Heart right ventricle (tissue), 16 donors: ENCODE measurements at regions not wholly inside any gene's neighbourhood (a gene's known extent, or its start where the extent isn't known, plus 50 kb on each side); places are given as distances from the start of the nearest gene placed in this dataset.

Source experiments
- ATAC-seq, 8 donors: fragments of 200-7000 bp; cut with Tn5 transposase; one replicate each; pipeline ENCODE4 v1.9.1; 2020; ENCODE audit warnings: mild to moderate bottlenecking in 8 of 8, moderate library complexity in 8 of 8, moderate number of reproducible peaks in 1 of 8
- DNase-seq, 2 donors: peaks; one replicate each; pipeline ENCODE4 v3.0.0-alpha.2; 2020
- H3K27ac ChIP-seq, 10 donors: fragments of 200-600 bp; sonication (generic) in 2 of 10; one replicate each; pipeline versions ENCODE4 v1.5.0 to v1.8.0; 2020 to 2022; ENCODE audit warnings: mild to moderate bottlenecking in 3 of 10
- H3K27me3 ChIP-seq, 7 donors: fragments of 200-600 bp; one replicate each; pipeline ENCODE4 v1.8.0; 2021 to 2022; ENCODE audit warnings: mild to moderate bottlenecking in 2 of 7
- H3K36me3 ChIP-seq, 9 donors: fragments of 200-600 bp; sonication (generic) in 1 of 9; one replicate each; pipeline versions ENCODE4 v1.5.0 to v1.8.0; 2020 to 2022; ENCODE audit warnings: mild to moderate bottlenecking in 2 of 9
- H3K4me1 ChIP-seq, 9 donors: fragments of 200-600 bp; sonication (generic) in 1 of 9; one replicate each; pipeline versions ENCODE4 v1.5.0 to v1.8.0; 2020 to 2022; ENCODE audit warnings: mild to moderate bottlenecking in 4 of 9
- H3K4me3 ChIP-seq, 10 donors: fragments of 200-600 bp; sonication (generic) in 2 of 10; one replicate each; pipeline versions ENCODE4 v1.5.0 to v1.8.0; 2020 to 2022; ENCODE audit warnings: mild to moderate bottlenecking in 7 of 10, moderate library complexity in 2 of 10
- H3K9me3 ChIP-seq, 11 donors: fragments of 200-600 bp in 10 of 11; sonication (generic) in 2 of 11; one replicate each; pipeline versions ENCODE4 v1.5.0 to v1.8.0; 2013 to 2022; ENCODE audit warnings: mild to moderate bottlenecking in 2 of 11, control low read depth in 1 of 11, moderate library complexity in 1 of 11
- WGBS, 2 donors: extraction: QIAGEN DNeasy Blood & Tissue Kit; methylation state at CpG; one replicate each; pipeline ENCODE4 v1.1.7; 2013; ENCODE audit warnings: inconsistent platforms in 1 of 2; 5-methylcytosine and 5-hydroxymethylcytosine counted together
- intact Hi-C, 10 donors: fragments of 100-400 bp; cut with DNase I; formaldehyde crosslinking; loops; one replicate each; pipeline versions ENCODE4 v1.11.1 to v1.14.2; 2022
- TF ChIP-seq, protein P1 (sequence below), 9 donors: fragments of 200-600 bp; sonication (generic) in 2 of 9; IDR thresholded peaks; one replicate each; pipeline versions ENCODE4 v1.5.0 to v1.8.0; 2021 to 2022; ENCODE audit warnings: antibody characterized with exemption in 9 of 9, mild to moderate bottlenecking in 5 of 9, moderate library complexity in 1 of 9
- donor health status: Arrhythmogenic right ventricular cardiomyopathy.
- donor health status: ischemic (EF 13 %, LVEDD 7.1; RV severe dilation, severe dysfunction).
- donor health status: healthy with polysubstance abuse.
- donor health status: DM: no; HTN: yes; CAD: no.
- donor health status: DM: no; HTN: no; CAD: no.
- donor health status: ischemic (EF 25% LVEDD 6.9; RV normal size, moderate dysfunction).
- donor health status: ischemic (EF 25% LVEDD 5.7; RV mildly dilated, moderate dysfunction).
- donor health status: healthy.
- donor health status: DM: yes; HTN: yes; CAD: no.
- donor health status: Ischemic cardiomyopathy.
- donor health status: ischemic (EF 35%, LVEDD 5.7; RV mildly dilated, moderate dysfunction).
- donor health status: nonischemic (EF 11% LVEDD 7.7; RV severe dilation, severe dysfunction).
- donor health status: DM: yes; HTN: yes; CAD: no.
- donor health status: PGD.
- donor health status: ischemic (EF 29% LVEDD 5.4; RV normal size, mild dysfunction).
- donor health status: nonischemic (EF 23%, LVEDD 6.1; RV moderate dilation, normal function).

DNA sequence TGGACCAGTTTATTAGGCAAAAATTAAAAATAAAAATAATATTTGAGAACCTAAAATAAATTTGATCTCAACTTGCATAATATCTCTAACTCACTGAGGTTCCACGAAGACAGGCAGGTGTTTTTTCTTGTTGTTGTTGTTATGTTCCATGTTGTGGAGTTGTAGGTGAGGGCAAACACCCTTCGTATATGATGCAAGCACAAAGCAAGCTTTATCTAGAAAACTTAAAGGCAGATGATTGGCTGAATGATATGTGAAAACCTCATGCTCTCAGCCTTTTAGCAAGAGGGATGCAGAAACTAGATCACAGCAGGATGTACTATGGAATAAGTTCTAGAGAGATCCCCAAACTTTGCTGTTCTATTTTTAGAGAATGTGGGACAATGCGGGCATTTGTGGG, 502.7 kb downstream of the ETNK1 start:
- DNase-seq: no peak
- intact Hi-C loops: no loop called here
- WGBS, 2 donors: 74 to 81% methylated on average over 3 of the region's 3 CpGs

DNA sequence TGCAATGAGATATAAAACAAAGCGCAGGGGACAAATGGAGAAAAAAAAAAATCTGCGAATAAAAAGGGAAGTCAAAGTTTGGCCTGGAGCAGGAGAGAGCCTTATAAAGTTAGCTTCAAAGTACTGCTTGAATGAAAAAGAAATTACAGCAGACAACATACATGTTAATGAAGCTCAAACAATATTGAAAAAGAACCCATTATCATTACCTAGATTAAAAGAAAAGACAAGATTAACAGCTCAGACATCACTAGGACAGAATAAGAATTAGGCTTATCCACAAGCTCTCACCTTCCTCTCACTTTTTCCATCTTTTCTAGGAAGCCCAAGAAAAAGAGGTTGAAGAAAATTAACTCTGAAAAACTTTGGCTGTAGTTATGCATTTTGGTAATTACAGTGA, 503.5 kb downstream of the ETNK1 start:
- no peak for DNase-seq
- Histone ChIP-seq H3K36me3 (no peaks in the 10 kb centered on the region), H3K27me3 (no peaks in the 10 kb centered on the region), H3K9me3 (peaks cover 0 to 3% (median 0%) of the 10 kb centered on the region in 11 donors), H3K4me1 (no peaks in the 10 kb centered on the region), H3K27ac (no peak overlapping the region), H3K4me3 (no peak overlapping the region)
- TF ChIP-seq, protein P1, sequence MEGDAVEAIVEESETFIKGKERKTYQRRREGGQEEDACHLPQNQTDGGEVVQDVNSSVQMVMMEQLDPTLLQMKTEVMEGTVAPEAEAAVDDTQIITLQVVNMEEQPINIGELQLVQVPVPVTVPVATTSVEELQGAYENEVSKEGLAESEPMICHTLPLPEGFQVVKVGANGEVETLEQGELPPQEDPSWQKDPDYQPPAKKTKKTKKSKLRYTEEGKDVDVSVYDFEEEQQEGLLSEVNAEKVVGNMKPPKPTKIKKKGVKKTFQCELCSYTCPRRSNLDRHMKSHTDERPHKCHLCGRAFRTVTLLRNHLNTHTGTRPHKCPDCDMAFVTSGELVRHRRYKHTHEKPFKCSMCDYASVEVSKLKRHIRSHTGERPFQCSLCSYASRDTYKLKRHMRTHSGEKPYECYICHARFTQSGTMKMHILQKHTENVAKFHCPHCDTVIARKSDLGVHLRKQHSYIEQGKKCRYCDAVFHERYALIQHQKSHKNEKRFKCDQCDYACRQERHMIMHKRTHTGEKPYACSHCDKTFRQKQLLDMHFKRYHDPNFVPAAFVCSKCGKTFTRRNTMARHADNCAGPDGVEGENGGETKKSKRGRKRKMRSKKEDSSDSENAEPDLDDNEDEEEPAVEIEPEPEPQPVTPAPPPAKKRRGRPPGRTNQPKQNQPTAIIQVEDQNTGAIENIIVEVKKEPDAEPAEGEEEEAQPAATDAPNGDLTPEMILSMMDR (IDR thresholded peaks at IDR 0.05): no peak
- ATAC-seq: no peak
- 67 to 89% methylated on average over 2 of the region's 2 CpGs for WGBS, 2 donors
- intact Hi-C loops: no loop called here

More for the DNA sequence above, 502.7 kb downstream of the ETNK1 start:
- H3K4me3 ChIP-seq: no peak overlapping the region
- no peak overlapping the region for H3K27ac ChIP-seq
- H3K4me1 ChIP-seq: no peaks in the 10 kb centered on the region
- H3K9me3 ChIP-seq: peaks cover 0 to 3% (median 0%) of the 10 kb centered on the region in 11 donors
- H3K27me3 ChIP-seq: no peaks in the 10 kb centered on the region
- ATAC-seq: no peak
- TF ChIP-seq, protein P1 (IDR thresholded peaks at IDR 0.05): no peak
- no peaks in the 10 kb centered on the region for H3K36me3 ChIP-seq

DNA sequence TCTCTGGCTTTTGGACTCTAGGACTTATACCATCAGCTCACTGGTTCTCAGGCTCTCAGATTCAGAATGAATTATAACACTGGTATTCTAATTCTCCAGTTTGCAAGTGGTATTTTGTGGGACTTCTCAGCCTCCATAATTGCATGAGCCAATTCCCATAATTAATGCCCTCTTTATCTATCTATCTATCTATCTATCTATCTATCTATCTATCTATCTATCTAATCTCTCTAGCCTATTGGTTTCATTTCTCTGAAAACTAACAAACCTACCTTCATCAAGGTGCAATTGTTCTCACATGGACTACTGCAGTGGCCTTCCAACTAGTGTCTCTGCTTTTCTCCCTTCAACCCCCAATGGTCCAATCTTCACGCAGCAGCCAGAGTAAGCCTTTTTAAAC, 507.4 kb downstream of the ETNK1 start:
- Histone ChIP-seq H3K4me3 (no peak overlapping the region), H3K27me3 (peaks cover 0 to 4% (median 0%) of the 10 kb centered on the region in 7 donors), H3K27ac (no peak overlapping the region), H3K36me3 (no peaks in the 10 kb centered on the region), H3K9me3 (no peaks in the 10 kb centered on the region), H3K4me1 (no peaks in the 10 kb centered on the region)
- 90 to 94% methylated on average over 1 of the region's 1 CpG for WGBS, 2 donors
- intact Hi-C loops: no loop called here
- no peak for DNase-seq
- TF ChIP-seq, protein P1 (IDR thresholded peaks at IDR 0.05): no peak
- ATAC-seq: no peak

DNA sequence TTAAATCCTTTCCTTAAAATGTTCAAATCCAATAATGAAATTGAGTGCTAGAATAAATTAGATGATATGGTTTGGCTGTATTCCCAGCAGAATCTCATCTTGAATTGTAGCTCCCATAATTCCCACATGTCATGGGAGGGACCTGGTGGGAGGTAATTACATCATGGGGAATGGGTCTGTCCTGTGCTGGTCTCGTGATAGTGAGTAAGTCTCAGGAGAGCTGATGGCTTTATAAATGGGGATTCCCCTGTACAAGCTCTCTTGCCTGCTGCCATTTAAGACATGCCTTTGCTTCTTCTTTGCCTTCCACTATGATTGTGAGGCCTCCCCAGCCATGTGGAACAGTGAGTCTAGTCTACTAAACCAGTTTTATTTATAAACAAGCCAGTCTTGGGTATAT, 508.5 kb downstream of the ETNK1 start:
- Histone ChIP-seq H3K4me1 (no peaks in the 10 kb centered on the region), H3K4me3 (no peak overlapping the region), H3K36me3 (no peaks in the 10 kb centered on the region), H3K27ac (no peak overlapping the region), H3K9me3 (no peaks in the 10 kb centered on the region), H3K27me3 (peaks cover 0 to 4% (median 0%) of the 10 kb centered on the region in 7 donors)
- ATAC-seq: no peak
- 56 to 65% methylated on average over 1 of the region's 1 CpG for WGBS, 2 donors
- no peak for DNase-seq
- intact Hi-C loops: no loop called here
- TF ChIP-seq, protein P1 (IDR thresholded peaks at IDR 0.05): no peak
